Astrocyte (in vitro differentiated cells and primary cell): ENCODE measurements at regions not wholly inside any gene's neighbourhood (a gene's known extent, or its start where the extent isn't known, plus 50 kb on each side); places are given as distances from the start of the nearest gene placed in this dataset.

ENCODE experiments used
- DNase-seq: peaks from one replicate; pipeline ENCODE4 v3.0.0-alpha.2; 2010; ENCODE audit warnings: low read depth
- FAIRE-seq: peaks from 2 replicates; lab custom pipeline; 2011; peaks lifted over from hg19 to GRCh38; lab: Jason Lieb, UNC
- H2AFZ ChIP-seq: 2 replicates; pipeline ENCODE4 v1.6.0; 2012; ENCODE audit warnings: low read depth, low read length, inconsistent platforms
- H3K27ac ChIP-seq: 2 replicates; pipeline ENCODE4 v1.5.1; 2011; ENCODE audit warnings: low read depth, low read length, inconsistent platforms
- H3K27me3 ChIP-seq: 2 replicates; pipeline ENCODE4 v1.6.0; 2011; ENCODE audit warnings: low read length, inconsistent platforms; ENCODE audit not compliant: insufficient read depth
- H3K36me3 ChIP-seq: 2 replicates; pipeline ENCODE4 v1.5.1; 2011; ENCODE audit warnings: low read length, inconsistent platforms; ENCODE audit not compliant: insufficient read depth
- H3K4me1 ChIP-seq: 2 replicates; pipeline ENCODE4 v1.5.1; 2011; ENCODE audit warnings: low read length, inconsistent platforms; ENCODE audit not compliant: insufficient read depth
- H3K4me2 ChIP-seq: 2 replicates; pipeline ENCODE4 v1.6.0; 2012; ENCODE audit warnings: low read length, inconsistent platforms
- H3K4me3 ChIP-seq: 2 replicates; pipeline ENCODE4 v1.5.1; 2011; ENCODE audit warnings: low read depth, mild to moderate bottlenecking, low read length, inconsistent platforms; ENCODE audit not compliant: insufficient read depth
- H3K79me2 ChIP-seq: 2 replicates; pipeline ENCODE4 v1.6.0; 2012; ENCODE audit warnings: mild to moderate bottlenecking, low read length, inconsistent platforms; ENCODE audit not compliant: insufficient read depth
- H3K9ac ChIP-seq: 2 replicates; pipeline ENCODE4 v1.6.0; 2012; ENCODE audit warnings: mild to moderate bottlenecking, low read length, inconsistent platforms
- H3K9me3 ChIP-seq: 2 replicates; pipeline ENCODE4 v1.5.1; 2012; ENCODE audit warnings: low read depth, mild to moderate bottlenecking, low read length, inconsistent platforms; ENCODE audit not compliant: insufficient read depth
- H4K20me1 ChIP-seq: 2 replicates; pipeline ENCODE4 v1.6.0; 2012; ENCODE audit warnings: low read length, inconsistent platforms; ENCODE audit not compliant: insufficient read depth
- H3K27ac Mint-ChIP-seq: one replicate; pipeline ENCODE4 v1.8.0; 2021; ENCODE audit warnings: mild to moderate bottlenecking, mixed read lengths; ENCODE audit not compliant: unreplicated experiment
- H3K27me3 Mint-ChIP-seq: one replicate; pipeline ENCODE4 v1.8.0; 2021; ENCODE audit warnings: low read depth, mixed read lengths; ENCODE audit not compliant: unreplicated experiment
- H3K36me3 Mint-ChIP-seq: one replicate; pipeline ENCODE4 v1.8.0; 2021; ENCODE audit warnings: low read depth, mixed read lengths; ENCODE audit not compliant: unreplicated experiment
- H3K4me1 Mint-ChIP-seq: one replicate; pipeline ENCODE4 v1.8.0; 2021; ENCODE audit warnings: low read depth, mixed read lengths; ENCODE audit not compliant: unreplicated experiment
- H3K4me3 Mint-ChIP-seq: one replicate; pipeline ENCODE4 v1.8.0; 2021; ENCODE audit warnings: mild to moderate bottlenecking, moderate library complexity, mixed read lengths; ENCODE audit not compliant: unreplicated experiment
- H3K9me3 Mint-ChIP-seq: one replicate; pipeline ENCODE4 v1.8.0; 2021; ENCODE audit warnings: mild to moderate bottlenecking, mixed read lengths; ENCODE audit not compliant: unreplicated experiment
- EZH2 ChIP-seq: IDR thresholded peaks from 2 replicates; pipeline ENCODE4 v1.6.1; 2012; ENCODE audit warnings: mild to moderate bottlenecking, low read length, inconsistent platforms; ENCODE audit not compliant: insufficient read depth
- TF ChIP-seq, protein P1 (sequence below): IDR thresholded peaks from 2 replicates; pipeline ENCODE4 v1.5.1; 2011; ENCODE audit warnings: low read depth, mild to moderate bottlenecking, inconsistent platforms, low read length, moderate library complexity; ENCODE audit not compliant: insufficient read depth

DNA sequence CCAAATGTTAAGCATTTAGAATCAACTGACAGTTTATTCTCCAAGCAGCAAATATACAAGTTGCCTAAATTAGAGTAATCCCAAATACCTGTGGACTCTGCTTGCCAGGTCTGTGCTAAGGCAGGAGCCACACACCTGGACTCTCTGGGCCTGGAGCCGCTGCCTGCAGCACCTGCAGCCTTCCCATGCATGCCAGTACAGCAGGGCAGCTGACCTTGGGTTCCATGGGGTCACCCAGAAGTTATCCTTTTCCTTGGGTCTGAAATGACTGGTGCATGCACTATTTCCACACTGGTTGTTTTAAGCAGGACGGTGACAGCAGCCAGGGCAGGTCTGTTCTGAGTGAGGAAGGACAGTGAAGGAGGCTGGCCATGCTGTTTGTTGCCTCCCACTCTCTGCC, 573.2 kb downstream of the GLRX3 start:
- H3K27ac ChIP-seq, result no peak overlapping the region
- no peak for FAIRE-seq

DNA sequence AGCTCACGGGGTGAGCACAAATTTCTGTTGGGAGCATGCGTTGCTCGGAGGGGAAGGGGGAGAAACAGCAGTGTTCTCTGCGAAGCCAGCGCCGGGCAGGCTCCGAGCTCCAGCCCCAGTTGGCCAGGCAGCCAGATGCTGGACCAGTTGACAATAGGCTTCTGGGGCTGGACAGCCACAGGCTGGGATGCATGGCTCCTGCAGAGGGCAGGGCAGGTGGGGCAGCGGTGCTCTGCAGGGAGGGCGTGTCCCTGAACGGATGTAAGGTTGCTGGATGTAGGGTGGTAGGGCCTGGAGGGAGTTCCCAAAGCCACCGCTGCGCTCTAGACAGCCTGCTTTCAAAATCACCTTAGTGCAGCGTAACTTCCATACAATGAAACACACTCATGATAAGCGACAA, 574.9 kb downstream of the GLRX3 start:
- Histone ChIP-seq H3K27ac (no peak overlapping the region), H2AFZ (no peak overlapping the region), H3K4me1 (no peaks in the 10 kb centered on the region), H3K36me3 (no peaks in the 10 kb centered on the region), H3K9me3 (peaks cover 3% of the 10 kb centered on the region), H3K27me3 (no peaks in the 10 kb centered on the region), H3K4me3 (no peak overlapping the region), H3K79me2 (no peaks in the 10 kb centered on the region), H3K4me2 (no peak overlapping the region), H4K20me1 (no peaks in the 10 kb centered on the region), H3K9ac (no peak overlapping the region)
- Mint-ChIP-seq H3K4me1 (no peaks in the 10 kb centered on the region), H3K27ac (no peak overlapping the region), H3K27me3 (peaks cover 9% of the 10 kb centered on the region), H3K36me3 (no peaks in the 10 kb centered on the region), H3K4me3 (no peak overlapping the region), H3K9me3 (peaks cover 16% of the 10 kb centered on the region)
- FAIRE-seq (no peak), DNase-seq (no peak)
- TF ChIP-seq, protein P1, sequence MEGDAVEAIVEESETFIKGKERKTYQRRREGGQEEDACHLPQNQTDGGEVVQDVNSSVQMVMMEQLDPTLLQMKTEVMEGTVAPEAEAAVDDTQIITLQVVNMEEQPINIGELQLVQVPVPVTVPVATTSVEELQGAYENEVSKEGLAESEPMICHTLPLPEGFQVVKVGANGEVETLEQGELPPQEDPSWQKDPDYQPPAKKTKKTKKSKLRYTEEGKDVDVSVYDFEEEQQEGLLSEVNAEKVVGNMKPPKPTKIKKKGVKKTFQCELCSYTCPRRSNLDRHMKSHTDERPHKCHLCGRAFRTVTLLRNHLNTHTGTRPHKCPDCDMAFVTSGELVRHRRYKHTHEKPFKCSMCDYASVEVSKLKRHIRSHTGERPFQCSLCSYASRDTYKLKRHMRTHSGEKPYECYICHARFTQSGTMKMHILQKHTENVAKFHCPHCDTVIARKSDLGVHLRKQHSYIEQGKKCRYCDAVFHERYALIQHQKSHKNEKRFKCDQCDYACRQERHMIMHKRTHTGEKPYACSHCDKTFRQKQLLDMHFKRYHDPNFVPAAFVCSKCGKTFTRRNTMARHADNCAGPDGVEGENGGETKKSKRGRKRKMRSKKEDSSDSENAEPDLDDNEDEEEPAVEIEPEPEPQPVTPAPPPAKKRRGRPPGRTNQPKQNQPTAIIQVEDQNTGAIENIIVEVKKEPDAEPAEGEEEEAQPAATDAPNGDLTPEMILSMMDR, result no peak
- no peak for TF ChIP-seq EZH2

More for the DNA sequence above, 573.2 kb downstream of the GLRX3 start:
- H3K4me3 Mint-ChIP-seq, result no peak overlapping the region
- H4K20me1 ChIP-seq, result no peaks in the 10 kb centered on the region
- H3K4me2 ChIP-seq, result no peak overlapping the region
- peaks cover 13% of the 10 kb centered on the region for H3K27me3 Mint-ChIP-seq
- no peak overlapping the region for H3K9ac ChIP-seq
- no peaks in the 10 kb centered on the region for H3K79me2 ChIP-seq
- H3K27ac Mint-ChIP-seq, result no peak overlapping the region
- no peaks in the 10 kb centered on the region for H3K36me3 ChIP-seq
- no peak overlapping the region for H3K4me3 ChIP-seq
- peaks cover 6% of the 10 kb centered on the region for H3K9me3 ChIP-seq
- H3K4me1 ChIP-seq, result no peaks in the 10 kb centered on the region
- no peak for DNase-seq
- H3K36me3 Mint-ChIP-seq, result no peaks in the 10 kb centered on the region
- no peaks in the 10 kb centered on the region for H3K4me1 Mint-ChIP-seq
- H2AFZ ChIP-seq, result no peak overlapping the region
- H3K27me3 ChIP-seq, result no peaks in the 10 kb centered on the region
- no peak for TF ChIP-seq EZH2
- H3K9me3 Mint-ChIP-seq, result peaks cover 18% of the 10 kb centered on the region

DNA sequence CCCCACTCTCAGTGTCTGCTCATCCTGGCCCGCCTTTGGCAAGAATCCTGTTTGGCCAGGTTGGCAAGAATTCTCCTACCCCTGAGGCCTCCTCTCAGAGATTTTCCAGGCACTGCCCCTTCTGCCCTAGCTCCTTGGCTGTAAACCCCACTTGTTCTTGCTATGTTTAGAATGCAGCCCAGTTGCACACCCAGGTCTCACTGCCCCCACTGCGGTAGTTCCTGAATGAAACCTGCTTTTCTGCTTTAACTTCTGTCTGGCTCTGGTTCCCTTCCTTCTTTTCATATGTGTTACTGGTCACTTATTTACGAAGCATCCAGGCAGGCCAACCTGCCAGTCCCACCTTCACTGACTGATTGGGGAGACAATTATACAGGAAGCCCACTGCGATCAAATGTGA, 576.9 kb downstream of the GLRX3 start:
- Histone ChIP-seq H4K20me1 (no peaks in the 10 kb centered on the region), H3K27me3 (no peaks in the 10 kb centered on the region), H3K9ac (no peak overlapping the region), H3K4me1 (no peaks in the 10 kb centered on the region), H3K4me2 (no peak overlapping the region), H3K4me3 (no peak overlapping the region), H3K9me3 (peaks cover 11% of the 10 kb centered on the region), H2AFZ (no peak overlapping the region), H3K36me3 (no peaks in the 10 kb centered on the region), H3K27ac (no peak overlapping the region), H3K79me2 (no peaks in the 10 kb centered on the region)
- Mint-ChIP-seq H3K27ac (no peak overlapping the region), H3K9me3 (peaks cover 9% of the 10 kb centered on the region), H3K4me3 (no peak overlapping the region), H3K4me1 (no peaks in the 10 kb centered on the region), H3K27me3 (peaks cover 7% of the 10 kb centered on the region), H3K36me3 (no peaks in the 10 kb centered on the region)
- FAIRE-seq (no peak), DNase-seq (no peak)
- TF ChIP-seq, protein P1, result no peak
- no peak for TF ChIP-seq EZH2
